DND-41 (cell line): ENCODE measurements at regions not wholly inside any gene's neighbourhood (a gene's known extent, or its start where the extent isn't known, plus 50 kb on each side); places are given as distances from the start of the nearest gene placed in this dataset.

ENCODE experiments used
- EZH2 ChIP-seq: IDR thresholded peaks from 3 replicates; pipeline ENCODE4 v1.6.1; 2012; ENCODE audit warnings: borderline replicate concordance, low read depth, mild to moderate bottlenecking, moderate library complexity, low read length, inconsistent platforms; ENCODE audit not compliant: severe bottlenecking
- TF ChIP-seq, protein P1 (sequence below): IDR thresholded peaks from 2 replicates; pipeline ENCODE4 v1.5.1; 2012; ENCODE audit warnings: borderline replicate concordance, low read length, moderate library complexity, mild to moderate bottlenecking; ENCODE audit not compliant: poor library complexity, severe bottlenecking; ENCODE audit errors: extremely low read depth

DNA sequence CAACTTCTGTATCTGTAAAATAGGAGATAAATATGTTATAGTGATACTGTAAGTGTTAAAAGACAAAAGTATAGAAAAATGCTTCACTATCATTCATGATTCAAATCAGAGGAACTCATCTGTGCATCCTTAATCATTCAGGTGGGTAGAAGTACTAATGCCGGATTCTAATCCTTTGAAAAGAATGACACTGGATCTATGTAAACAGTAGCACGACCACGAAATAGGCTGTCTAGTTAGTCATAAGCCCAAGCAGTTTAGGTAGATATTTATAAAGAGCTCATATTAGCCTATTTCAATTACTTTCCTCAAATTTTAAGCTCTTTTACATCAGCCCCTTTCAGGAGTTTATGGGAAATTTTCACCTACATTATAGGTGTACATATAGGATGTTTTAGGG lies 437.9 kb downstream of the SOX2 start:
- TF ChIP-seq, protein P1, sequence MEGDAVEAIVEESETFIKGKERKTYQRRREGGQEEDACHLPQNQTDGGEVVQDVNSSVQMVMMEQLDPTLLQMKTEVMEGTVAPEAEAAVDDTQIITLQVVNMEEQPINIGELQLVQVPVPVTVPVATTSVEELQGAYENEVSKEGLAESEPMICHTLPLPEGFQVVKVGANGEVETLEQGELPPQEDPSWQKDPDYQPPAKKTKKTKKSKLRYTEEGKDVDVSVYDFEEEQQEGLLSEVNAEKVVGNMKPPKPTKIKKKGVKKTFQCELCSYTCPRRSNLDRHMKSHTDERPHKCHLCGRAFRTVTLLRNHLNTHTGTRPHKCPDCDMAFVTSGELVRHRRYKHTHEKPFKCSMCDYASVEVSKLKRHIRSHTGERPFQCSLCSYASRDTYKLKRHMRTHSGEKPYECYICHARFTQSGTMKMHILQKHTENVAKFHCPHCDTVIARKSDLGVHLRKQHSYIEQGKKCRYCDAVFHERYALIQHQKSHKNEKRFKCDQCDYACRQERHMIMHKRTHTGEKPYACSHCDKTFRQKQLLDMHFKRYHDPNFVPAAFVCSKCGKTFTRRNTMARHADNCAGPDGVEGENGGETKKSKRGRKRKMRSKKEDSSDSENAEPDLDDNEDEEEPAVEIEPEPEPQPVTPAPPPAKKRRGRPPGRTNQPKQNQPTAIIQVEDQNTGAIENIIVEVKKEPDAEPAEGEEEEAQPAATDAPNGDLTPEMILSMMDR = no peak
- TF ChIP-seq EZH2 = no peak
